IMR-90 (cell line): ENCODE measurements at regions not wholly inside any gene's neighbourhood (a gene's known extent, or its start where the extent isn't known, plus 50 kb on each side); places are given as distances from the start of the nearest gene placed in this dataset.

Experiments
- ATAC-seq: fragments of 200-7000 bp; cut with Tn5 transposase; 2 replicates; pipeline ENCODE4 v1.9.1; 2020; ENCODE audit warnings: low read depth, mild to moderate bottlenecking, moderate library complexity
- BruUV-seq: library from RNA; stranded (reverse); fragments of 400-500 nt; replicated peaks from 2 replicates; lab custom pipeline; 2021; lab: Mats Ljungman, UMichigan
- CTCF ChIA-PET: fragments of 300-600 bp; formaldehyde crosslinking; extraction: SDS; loops from one replicate; lab custom pipeline; 2021; ENCODE audit warnings: antibody characterized with exemption; lab: Yijun Ruan, JAX
- POLR2A ChIA-PET: fragments of 300-600 bp; sonication (Branson Sonifier 250); formaldehyde crosslinking; loops from one replicate; lab custom pipeline; 2022; ENCODE audit warnings: antibody characterized with exemption; ENCODE audit not compliant: unreplicated experiment; lab: Charles Lee
- DNase-seq: peaks from one replicate; pipeline ENCODE4 v3.0.0; 2013
- H2AFZ ChIP-seq: replicated peaks from 2 replicates; pipeline ENCODE3; 2013; ENCODE audit warnings: low read length, mild to moderate bottlenecking; ENCODE audit not compliant: poor library complexity
- H2AK5ac ChIP-seq: 2 replicates; pipeline ENCODE4 v1.6.1; 2013; ENCODE audit warnings: low read depth, low read length, inconsistent platforms
- H2AK9ac ChIP-seq: replicated peaks from 2 replicates; pipeline ENCODE3; 2013; ENCODE audit warnings: mild to moderate bottlenecking, low read depth, low read length, moderate library complexity; ENCODE audit not compliant: poor library complexity
- H2BK120ac ChIP-seq: 2 replicates; pipeline ENCODE4 v1.6.1; 2013; ENCODE audit warnings: low read depth, low read length, inconsistent platforms
- H2BK15ac ChIP-seq: 3 replicates; pipeline ENCODE4 v1.6.1; 2013; ENCODE audit warnings: low read depth, low read length, inconsistent platforms
- H2BK20ac ChIP-seq: 2 replicates; pipeline ENCODE4 v1.6.1; 2013; ENCODE audit warnings: low read depth, mild to moderate bottlenecking, inconsistent platforms, low read length, moderate library complexity
- H2BK5ac ChIP-seq: 2 replicates; pipeline ENCODE4 v1.6.1; 2013; ENCODE audit warnings: mild to moderate bottlenecking, low read depth, low read length, inconsistent platforms; ENCODE audit not compliant: poor library complexity, severe bottlenecking
- H3K14ac ChIP-seq: replicated peaks from 2 replicates; pipeline ENCODE4 v1.6.1; 2013; ENCODE audit warnings: low read depth, low read length, inconsistent platforms
- H3K18ac ChIP-seq: 2 replicates; pipeline ENCODE4 v1.6.1; 2013; ENCODE audit warnings: low read depth, low read length, control low read depth
- H3K23ac ChIP-seq: 2 replicates; pipeline ENCODE4 v1.6.1; 2013; ENCODE audit warnings: low read depth, low read length, inconsistent platforms
- H3K27ac ChIP-seq: 2 replicates; pipeline ENCODE4 v1.5.1; 2013; ENCODE audit warnings: mild to moderate bottlenecking, control low read depth, low read length; ENCODE audit not compliant: insufficient read depth
- H3K27me3 ChIP-seq: 2 replicates; pipeline ENCODE4 v1.6.1; 2013; ENCODE audit warnings: low read length; ENCODE audit not compliant: control insufficient read depth, insufficient read depth
- H3K36me3 ChIP-seq: 2 replicates; pipeline ENCODE4 v1.6.1; 2013; ENCODE audit warnings: low read length, mixed read lengths; ENCODE audit not compliant: control insufficient read depth, insufficient read depth
- H3K4ac ChIP-seq: 2 replicates; pipeline ENCODE4 v1.6.1; 2013; ENCODE audit warnings: low read depth, low read length, inconsistent platforms
- H3K4me1 ChIP-seq: 2 replicates; pipeline ENCODE4 v1.6.1; 2013; ENCODE audit warnings: low read length, mixed read lengths; ENCODE audit not compliant: control insufficient read depth, insufficient read depth
- H3K4me2 ChIP-seq: 2 replicates; pipeline ENCODE4 v1.6.1; 2013; ENCODE audit warnings: low read depth, mild to moderate bottlenecking, control low read depth, low read length, moderate library complexity
- H3K4me3 ChIP-seq: 2 replicates; pipeline ENCODE4 v1.5.1; 2013; ENCODE audit warnings: low read depth, mild to moderate bottlenecking, control low read depth, low read length, moderate library complexity; ENCODE audit not compliant: insufficient read depth
- H3K56ac ChIP-seq: 2 replicates; pipeline ENCODE4 v1.6.1; 2013; ENCODE audit warnings: low read length, inconsistent platforms; ENCODE audit not compliant: insufficient read depth; ENCODE audit errors: extremely low read depth
- H3K79me1 ChIP-seq, 2 experiments: 2 replicates each; pipeline ENCODE4 v1.6.1; 2013; ENCODE audit warnings: low read length in 2 of 2, inconsistent platforms in 1 of 2, low read depth in 1 of 2
- H3K9ac ChIP-seq: 2 replicates; pipeline ENCODE4 v1.6.1; 2013; ENCODE audit warnings: low read depth, low read length, control low read depth
- H3K9me1 ChIP-seq: 2 replicates; pipeline ENCODE4 v1.6.1; 2013; ENCODE audit warnings: low read length, inconsistent platforms; ENCODE audit not compliant: insufficient read depth
- H3K9me3 ChIP-seq: 2 replicates; pipeline ENCODE4 v1.6.1; 2013; ENCODE audit warnings: low read length; ENCODE audit not compliant: control insufficient read depth, insufficient read depth
- H4K20me1 ChIP-seq: 2 replicates; pipeline ENCODE4 v1.6.1; 2013; ENCODE audit warnings: low read length, inconsistent platforms; ENCODE audit not compliant: insufficient read depth
- H4K5ac ChIP-seq: 2 replicates; pipeline ENCODE4 v1.6.1; 2013; ENCODE audit warnings: mild to moderate bottlenecking, low read depth, low read length, control low read depth
- H4K8ac ChIP-seq, 2 experiments: 2 replicates each; pipeline ENCODE4 v1.6.1; 2013; ENCODE audit warnings: low read depth in 2 of 2, low read length in 2 of 2, control low read depth in 1 of 2, inconsistent platforms in 1 of 2
- H4K91ac ChIP-seq: 2 replicates; pipeline ENCODE4 v1.6.1; 2013; ENCODE audit warnings: low read depth, low read length, inconsistent platforms; ENCODE audit not compliant: insufficient read depth
- MAFK ChIP-seq: IDR thresholded peaks from 2 replicates; pipeline ENCODE4 v1.6.1; 2012; ENCODE audit warnings: low read depth, low read length, improper control_type of control experiment
- dilution Hi-C: fragments of 300-500 bp; cut with HindIII; formaldehyde crosslinking; loops from one replicate; pipeline ENCODE4 v1.14.3; 2018; ENCODE audit warnings: low sequenced_read_pairs; ENCODE audit not compliant: unreplicated experiment
- in situ Hi-C: fragments of 300-500 bp; cut with MboI; formaldehyde crosslinking; loops from 3 replicates; pipeline ENCODE4 v1.14.3; 2019; ENCODE audit warnings: low sequenced_read_pairs, inconsistent platforms, mixed read lengths
- intact Hi-C: fragments of 100-400 bp; cut with micrococcal nuclease; formaldehyde crosslinking; loops from 2 replicates; pipeline ENCODE4 v1.10.0; 2022
- TF ChIP-seq, protein P1 (sequence below): fragments of 150-350 bp; IDR thresholded peaks from 2 replicates; pipeline ENCODE4 v1.6.1; 2016; ENCODE audit warnings: low read depth, mild to moderate bottlenecking, low read length, moderate library complexity, borderline replicate concordance

DNA sequence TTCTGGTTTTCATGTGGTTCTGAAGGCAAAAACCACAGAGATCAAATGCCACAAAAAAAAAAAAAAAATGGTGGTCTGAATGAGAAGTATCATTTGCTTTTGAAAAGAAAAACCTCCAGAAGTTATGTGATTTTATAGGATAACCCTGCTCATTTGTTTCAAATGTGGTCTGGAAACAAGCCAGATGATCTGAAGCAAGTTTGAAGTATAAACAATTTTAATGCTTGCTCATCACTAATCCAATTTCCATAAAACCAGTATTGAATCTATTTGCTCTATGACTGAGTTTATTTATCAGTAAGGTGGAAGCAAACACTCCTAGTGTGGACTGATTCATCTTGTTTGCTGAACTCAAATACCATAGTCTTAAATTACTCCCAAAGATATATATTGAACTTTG, 407.3 kb upstream of the FLRT2 start:
- dilution Hi-C loops (no loop called here), in situ Hi-C loops (no loop called here), intact Hi-C loops (no loop called here)
- Histone ChIP-seq H2AFZ (no peak overlapping the region), H3K9me3 (no peaks in the 10 kb centered on the region), H4K91ac (no peak overlapping the region), H3K14ac (no peak overlapping the region), H3K4me2 (no peak overlapping the region), H2AK5ac (no peak overlapping the region), H4K8ac (no peak overlapping the region), H3K4me3 (no peak overlapping the region), H3K36me3 (no peaks in the 10 kb centered on the region), H3K9ac (no peak overlapping the region), H3K4me1 (no peaks in the 10 kb centered on the region), H2BK5ac (no peak overlapping the region), H3K27ac (no peak overlapping the region), H3K9me1 (no peaks in the 10 kb centered on the region), H2AK9ac (no peak overlapping the region), H4K20me1 (no peaks in the 10 kb centered on the region), H3K18ac (no peak overlapping the region), H4K5ac (no peak overlapping the region), H3K79me1 (no peaks in the 10 kb centered on the region), H3K27me3 (no peaks in the 10 kb centered on the region), H2BK15ac (no peak overlapping the region), H3K23ac (no peak overlapping the region), H2BK120ac (no peak overlapping the region), H2BK20ac (no peak overlapping the region), H3K56ac (no peak overlapping the region), H3K4ac (no peak overlapping the region)
- DNase-seq (peak; percentile 46), ATAC-seq (no peak)
- POLR2A ChIA-PET: no interaction called here
- BruUV-seq: no TSS peak
- CTCF ChIA-PET: interaction anchor here (0.7 kb wide), 1 partner anchor 192 kb away, joined by 3 read pairs; no protein-coding TSS in a partner anchor
- peak; percentile 42; the same call in 1 of the 2 replicates for TF ChIP-seq MAFK
- TF ChIP-seq, protein P1, sequence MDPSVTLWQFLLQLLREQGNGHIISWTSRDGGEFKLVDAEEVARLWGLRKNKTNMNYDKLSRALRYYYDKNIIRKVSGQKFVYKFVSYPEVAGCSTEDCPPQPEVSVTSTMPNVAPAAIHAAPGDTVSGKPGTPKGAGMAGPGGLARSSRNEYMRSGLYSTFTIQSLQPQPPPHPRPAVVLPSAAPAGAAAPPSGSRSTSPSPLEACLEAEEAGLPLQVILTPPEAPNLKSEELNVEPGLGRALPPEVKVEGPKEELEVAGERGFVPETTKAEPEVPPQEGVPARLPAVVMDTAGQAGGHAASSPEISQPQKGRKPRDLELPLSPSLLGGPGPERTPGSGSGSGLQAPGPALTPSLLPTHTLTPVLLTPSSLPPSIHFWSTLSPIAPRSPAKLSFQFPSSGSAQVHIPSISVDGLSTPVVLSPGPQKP: no peak
